Activated T-cell treated with anti-CD3 and anti-CD28 coated beads for 4 hours (primary cell): ENCODE measurements at regions not wholly inside any gene's neighbourhood (a gene's known extent, or its start where the extent isn't known, plus 50 kb on each side); places are given as distances from the start of the nearest gene placed in this dataset.
"Not testable (repeated sequence)": the region's sequence is repeated elsewhere in the genome, so short reads cannot be mapped to it uniquely, and the experiment has no call there.

Experiments used
- DNase-seq: peaks from one replicate; pipeline ENCODE4 v3.0.0-alpha.2; 2020

DNA sequence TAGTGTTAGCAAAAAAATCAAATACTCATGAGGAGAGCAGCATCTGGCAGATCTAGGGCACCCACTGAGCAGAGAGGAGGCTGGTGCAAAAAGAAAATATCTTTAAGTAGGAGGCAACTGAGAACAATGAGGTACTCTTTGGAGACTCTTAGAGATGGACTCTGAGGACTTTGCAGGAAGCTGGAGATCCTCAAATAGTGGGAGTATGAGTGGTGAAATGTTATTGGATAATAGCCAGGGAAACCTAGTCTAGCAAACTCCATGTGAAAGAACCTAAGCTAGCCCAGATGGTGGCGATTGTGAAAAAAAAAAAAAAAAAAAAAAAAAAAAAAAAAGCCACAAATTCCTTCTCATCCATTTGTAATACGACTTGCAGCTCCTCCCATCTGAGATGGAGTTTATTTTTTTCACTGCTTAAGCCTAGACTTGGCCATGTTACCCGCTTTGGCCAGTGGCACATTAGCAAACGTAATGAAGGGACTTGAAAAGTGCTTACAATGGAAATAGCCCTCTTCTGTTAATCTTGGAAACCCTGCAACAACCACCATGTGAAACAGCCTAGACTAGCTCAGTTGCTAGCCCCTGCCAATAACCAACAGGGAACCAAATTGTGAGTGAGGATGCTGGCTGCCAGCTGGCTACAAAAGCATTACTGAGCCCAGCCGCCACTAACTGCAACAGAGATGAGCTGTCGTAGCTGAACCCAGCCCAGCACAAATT, 476.2 kb downstream of the KLF12 start:
- DNase-seq, result no peak

- no peak for DNase-seq
Measured at GRCh38 chr13:73656863-73657262, 477.3 kb downstream of the KLF12 start.

GRCh38 chr13:73653688-73654087, 480.5 kb downstream of the KLF12 start:
- no peak for DNase-seq

- no peak for DNase-seq
Measured at GRCh38 chr13:73647417-73647816, 486.8 kb downstream of the KLF12 start.

- DNase-seq, result not testable (repeated sequence)
Measured at GRCh38 chr13:73640476-73641179, 493.6 kb downstream of the KLF12 start.

DNA sequence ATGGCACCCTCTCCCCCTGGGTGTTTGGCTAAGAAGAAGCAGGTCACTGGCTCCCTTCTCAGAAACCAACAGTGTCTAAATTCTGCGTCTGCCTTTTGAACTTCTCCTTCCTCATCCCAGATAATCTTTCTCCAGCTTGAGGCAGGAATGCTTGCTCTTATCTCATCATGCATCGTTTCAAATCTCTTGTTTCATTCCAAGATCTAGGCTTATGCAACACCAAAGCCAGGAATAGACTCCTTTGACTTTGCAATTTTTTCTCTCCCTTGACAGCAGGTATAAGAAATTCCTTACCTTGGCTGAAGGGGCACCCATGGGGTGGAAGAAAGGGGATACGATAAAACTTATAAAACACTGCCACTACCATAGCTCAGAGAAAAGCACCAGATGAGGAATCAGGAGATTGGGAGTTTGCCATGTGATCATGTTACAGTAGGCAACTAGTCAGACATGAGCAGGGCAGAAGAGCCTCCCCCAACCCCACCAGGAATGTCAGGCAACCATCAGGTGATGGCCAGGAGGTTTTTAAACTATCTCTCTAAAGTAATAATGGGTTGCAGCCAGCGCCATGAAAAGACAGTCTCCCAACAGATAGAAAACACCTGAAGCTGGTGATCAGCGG, 498.9 kb downstream of the KLF12 start:
- no peak for DNase-seq

DNA sequence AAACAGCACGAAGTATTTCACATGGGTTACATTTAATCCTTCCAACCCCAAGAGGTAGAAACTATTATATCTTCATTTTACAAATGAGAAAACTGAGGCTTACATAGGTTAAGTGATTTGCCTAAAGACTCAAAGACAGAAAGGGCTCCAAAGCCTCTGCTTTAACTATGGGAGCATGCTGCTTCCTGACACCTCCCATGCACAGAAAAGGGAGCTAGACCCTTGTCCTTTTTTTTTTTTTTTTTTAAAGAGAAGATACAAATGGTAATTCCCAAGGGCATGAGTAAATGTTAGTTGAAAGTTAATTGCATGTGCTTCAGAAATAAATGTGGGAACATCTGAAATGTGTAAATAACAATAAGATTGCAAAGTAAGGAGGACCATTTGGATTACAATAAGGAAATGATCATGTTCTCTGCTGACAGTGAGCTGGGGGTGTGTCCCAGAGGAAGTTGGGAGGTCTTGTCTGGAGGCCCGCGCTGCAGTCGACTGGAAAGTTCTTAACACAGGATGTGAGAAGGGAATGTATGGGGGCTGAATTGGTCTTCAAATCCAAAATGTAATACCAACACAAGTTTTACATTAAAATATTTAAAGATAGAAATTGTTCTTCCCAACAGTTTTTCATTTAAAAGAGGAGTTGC, 500.3 kb downstream of the KLF12 start:
- DNase-seq, result no peak

GRCh38 chr13:73631411-73631810, 502.8 kb downstream of the KLF12 start:
- no peak for DNase-seq

- DNase-seq, result no peak
Measured at GRCh38 chr13:73625562-73626339, 508.5 kb downstream of the KLF12 start.

DNA sequence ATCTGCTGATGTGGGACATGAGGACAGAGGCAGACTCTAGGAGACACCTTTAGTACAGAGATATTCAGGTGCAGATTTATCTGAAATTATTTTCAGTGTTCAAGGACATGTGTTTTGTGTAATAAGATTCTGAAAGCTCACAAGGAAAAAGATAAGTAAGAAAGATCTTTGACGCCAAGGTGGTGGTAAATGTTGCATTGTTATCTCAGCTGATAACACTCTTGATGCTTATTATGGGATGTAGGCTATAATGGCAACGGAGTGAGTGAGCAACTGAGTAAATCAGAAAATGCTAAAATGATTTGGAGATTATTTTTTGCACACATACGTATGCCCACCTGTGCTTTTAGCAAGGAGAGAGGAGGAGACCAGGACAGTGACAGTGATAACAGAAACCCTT, 510.9 kb downstream of the KLF12 start:
- no peak for DNase-seq

GRCh38 chr13:73622381-73622780, 511.8 kb downstream of the KLF12 start:
- DNase-seq, result no peak

DNA sequence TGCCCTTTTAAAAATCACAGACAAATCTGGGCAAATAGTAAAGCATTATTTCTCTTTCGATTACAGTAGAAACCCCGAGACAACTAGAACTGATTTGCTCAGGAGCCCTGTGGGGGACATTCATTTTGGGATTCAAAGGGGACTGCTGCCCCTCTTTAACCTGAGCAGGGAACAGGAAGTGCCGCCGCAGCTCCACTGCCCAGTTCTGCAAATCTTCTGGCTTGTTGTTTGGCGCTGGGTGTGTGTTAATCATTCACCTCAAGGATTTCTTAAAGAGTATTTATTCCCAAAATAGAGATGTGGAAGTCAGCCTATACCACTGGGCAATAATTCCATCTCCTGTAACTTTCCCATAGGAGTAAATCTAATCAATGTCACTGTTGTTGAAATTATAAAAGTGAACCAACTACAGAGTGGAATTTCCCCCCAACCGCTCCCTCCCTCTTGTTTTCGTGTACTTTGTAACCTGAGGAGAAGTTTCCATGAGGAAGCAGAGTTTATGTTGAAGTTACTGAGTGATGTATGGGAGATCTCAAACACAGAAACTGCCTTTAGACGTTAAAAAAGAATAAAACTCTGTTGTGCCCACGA, 515.8 kb downstream of the KLF12 start:
- DNase-seq, result no peak

DNA sequence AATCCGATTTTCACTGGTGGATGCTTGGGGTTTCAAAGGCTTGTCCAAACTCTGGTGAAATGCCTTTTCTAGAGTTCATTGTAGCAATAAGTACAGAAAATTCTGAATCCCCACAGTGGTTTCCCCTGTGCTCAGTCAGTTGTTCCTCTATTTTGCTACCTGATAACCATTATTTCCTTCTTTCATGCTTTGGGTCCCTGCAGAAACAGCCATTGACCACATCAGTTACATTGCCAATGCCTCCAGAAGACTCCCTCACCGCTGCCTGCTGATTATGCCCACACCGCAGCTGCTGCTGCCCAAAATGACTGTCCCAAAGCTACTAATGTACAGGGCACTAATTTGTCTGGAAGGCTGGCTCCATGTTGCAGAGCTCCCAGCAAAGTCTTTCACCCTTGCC, 517.3 kb downstream of the KLF12 start:
- no peak for DNase-seq

DNA sequence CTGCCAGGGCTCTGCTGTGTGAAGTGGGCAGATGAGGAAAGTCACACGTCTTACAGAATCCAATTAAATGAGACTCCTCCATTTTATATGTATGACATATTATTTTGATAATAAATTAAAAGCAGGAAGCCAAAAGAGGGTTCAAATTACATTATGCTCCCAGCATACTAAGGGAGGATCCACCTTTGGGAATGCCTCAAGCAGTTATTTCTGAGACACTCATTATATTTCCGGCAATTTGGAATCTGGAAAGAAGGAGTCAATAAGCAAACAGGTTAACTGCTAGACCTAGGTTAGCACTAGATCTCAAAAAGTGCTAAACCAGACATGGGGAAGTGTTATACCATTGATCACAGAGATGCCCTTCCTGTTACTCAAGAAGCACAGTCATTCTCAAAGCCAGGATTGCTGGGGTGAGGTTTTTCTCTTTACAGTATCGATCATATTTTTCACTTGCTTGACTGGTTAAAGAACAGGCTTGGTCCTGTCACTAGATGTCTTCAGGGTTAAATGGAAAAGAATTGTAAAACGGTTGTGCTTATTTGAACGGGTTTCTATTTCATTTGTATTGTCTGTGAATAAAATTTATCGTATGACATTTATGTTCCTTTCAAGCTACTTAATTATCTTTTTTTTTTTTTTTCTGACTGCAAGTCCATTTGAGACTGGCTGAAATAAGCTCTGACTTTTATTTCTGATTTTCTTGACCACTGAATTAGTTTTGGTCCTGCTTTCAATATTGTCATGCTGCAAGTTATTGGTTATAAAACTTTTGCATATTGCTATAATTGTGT, 523.2 kb downstream of the KLF12 start:
- DNase-seq, result no peak

GRCh38 chr13:73608711-73609485, 525.3 kb downstream of the KLF12 start:
- DNase-seq, result no peak

DNA sequence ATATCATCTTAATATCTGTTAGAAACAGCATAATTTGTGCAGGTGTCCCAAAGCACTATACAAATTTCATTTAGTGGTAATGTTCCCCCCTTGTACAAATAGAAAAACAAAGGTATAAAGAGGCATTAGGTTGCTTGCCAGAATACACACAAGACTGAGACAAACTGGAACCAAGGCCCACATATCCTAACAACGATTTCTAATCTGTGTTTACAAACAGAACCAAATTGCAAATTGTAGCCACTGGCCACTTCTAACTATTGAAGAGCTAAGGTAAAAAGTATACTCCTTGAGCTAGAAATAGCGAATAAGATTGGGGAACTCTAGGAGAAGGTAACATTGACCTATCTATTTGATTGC, 526.1 kb downstream of the KLF12 start:
- DNase-seq, result no peak

- DNase-seq, result no peak
Measured at GRCh38 chr13:73607489-73608156, 526.6 kb downstream of the KLF12 start.

- no peak for DNase-seq
Measured at GRCh38 chr13:73603646-73604045, 530.6 kb downstream of the KLF12 start.

DNA sequence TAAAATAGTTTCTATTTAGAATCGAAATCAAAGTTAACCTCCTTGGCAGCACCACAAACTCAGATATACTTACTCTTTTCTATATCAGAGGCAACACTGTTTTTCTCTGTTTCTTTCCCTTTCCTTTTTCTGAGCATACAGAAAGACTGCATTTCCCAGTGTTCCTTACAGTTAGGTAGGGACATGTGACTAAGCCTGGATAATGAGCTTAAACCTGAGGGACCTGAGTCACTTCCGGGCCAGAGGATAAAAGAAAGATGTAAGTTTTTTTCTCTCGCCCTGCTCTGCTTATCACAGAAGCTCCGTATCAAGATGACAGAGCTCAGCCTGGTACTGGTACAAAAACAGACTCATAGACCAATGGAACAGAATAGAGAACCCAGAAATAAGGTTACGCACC, 531.9 kb downstream of the KLF12 start:
- no peak for DNase-seq

DNA sequence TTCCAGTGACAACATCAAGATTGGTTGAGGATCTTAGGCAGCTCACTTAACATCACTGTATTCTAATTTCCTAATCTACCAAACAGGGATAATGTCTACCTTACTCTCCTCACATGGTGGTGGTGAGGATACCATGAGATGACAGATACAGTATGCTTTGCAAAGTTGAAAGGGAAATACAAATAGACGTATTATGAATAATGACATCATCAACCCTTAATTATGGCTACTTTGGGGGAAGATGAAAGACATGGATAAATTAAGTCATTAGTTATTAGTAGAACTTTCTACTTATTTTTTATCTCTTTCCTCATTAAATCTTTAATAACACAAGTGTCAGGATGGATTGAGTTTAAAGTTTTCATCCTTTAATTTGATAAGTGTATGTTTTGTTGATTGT, 532.5 kb downstream of the KLF12 start:
- no peak for DNase-seq
